NCI-H748 treated with DMSO at 0.1 percent for 48 hours (cell line): ENCODE measurements at regions not wholly inside any gene's neighbourhood (a gene's known extent, or its start where the extent isn't known, plus 50 kb on each side); places are given as distances from the start of the nearest gene placed in this dataset.

Source experiments
- DNase-seq: peaks from one replicate; lab custom pipeline; 2025; lab: John Stamatoyannopoulos, UW

GRCh38 chr5:77948476-77948875 is 172.3 kb upstream of the TBCA start:
- DNase-seq: no peak

DNA sequence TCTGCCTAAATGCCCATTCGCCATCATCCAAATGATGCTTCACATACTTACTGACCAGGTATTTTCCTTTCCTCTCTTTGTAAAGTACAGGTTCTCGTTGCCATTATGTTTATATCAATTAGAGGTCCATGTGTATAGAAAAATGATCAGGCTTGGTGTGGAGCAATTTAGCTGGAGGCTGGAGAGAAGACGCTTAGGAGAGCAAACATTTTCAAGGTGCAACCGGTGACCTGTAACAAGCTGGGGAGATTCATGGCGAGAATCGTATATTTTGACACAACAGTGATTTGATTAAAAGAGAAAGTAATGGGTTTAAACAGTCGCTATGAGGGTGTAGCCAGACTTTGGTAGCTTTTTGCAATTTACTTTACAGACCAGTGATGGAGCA is 170.9 kb upstream of the TBCA start:
- peak; percentile 93 for DNase-seq

GRCh38 chr5:77946381-77947040 is 170.4 kb upstream of the TBCA start:
- peak; percentile 90 for DNase-seq

GRCh38 chr5:77945874-77946273 is 169.7 kb upstream of the TBCA start:
- no peak for DNase-seq

- DNase-seq: no peak
Measured at GRCh38 chr5:77944757-77945340, 168.7 kb upstream of the TBCA start.

DNA sequence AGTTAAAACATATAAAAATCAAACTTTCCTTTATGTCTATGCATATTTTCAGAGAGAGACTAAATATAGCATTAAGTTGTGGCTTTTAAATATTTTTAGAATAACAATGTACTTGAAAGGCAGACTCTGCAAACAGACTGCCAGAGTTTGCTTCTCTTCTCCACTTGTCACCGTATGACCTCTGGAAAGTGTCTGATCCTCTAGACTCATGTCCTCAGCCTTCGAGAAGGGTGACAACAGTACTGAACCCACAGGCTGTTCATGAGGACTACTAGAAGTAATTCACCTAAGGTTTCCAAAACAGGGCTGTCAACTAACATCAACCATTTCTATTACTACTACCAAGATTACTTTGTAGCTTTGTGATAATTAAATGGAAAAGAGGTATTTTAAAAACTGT is 167.7 kb upstream of the TBCA start:
- DNase-seq: no peak

DNA sequence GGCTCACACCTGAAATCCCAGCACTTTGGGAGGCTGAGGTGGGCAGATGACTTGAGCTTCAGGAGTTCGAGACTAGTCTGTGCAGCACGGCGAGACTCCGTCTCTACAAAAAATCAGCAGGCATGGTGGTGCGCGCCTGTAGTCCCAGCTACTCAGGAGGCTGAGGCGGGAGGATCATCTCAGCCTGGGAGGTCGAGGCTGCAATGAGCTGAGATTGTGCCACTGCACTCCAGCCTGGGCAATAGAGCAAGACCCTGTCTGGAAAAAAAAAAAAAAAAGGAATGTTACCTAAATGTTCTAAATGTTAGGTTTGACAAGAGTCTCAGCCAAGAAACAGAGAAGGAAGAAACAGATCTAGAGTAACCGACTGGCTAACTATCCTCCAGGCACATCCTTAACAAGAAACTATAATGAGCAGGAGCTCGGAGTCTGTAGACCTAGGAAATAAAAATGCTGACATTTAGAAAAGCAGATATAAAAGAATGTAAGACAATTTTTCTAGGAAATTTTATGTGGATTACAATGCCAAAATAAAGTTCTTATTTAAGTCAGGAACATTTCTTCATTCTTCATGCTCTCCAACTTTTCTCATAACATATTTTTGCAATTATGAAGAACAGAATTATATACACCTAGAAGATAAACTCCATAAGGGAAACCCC is 166.6 kb upstream of the TBCA start:
- no peak for DNase-seq

- DNase-seq: no peak
Measured at GRCh38 chr5:77937015-77937908, 161.1 kb upstream of the TBCA start.

GRCh38 chr5:77936365-77936693 is 160.2 kb upstream of the TBCA start:
- no peak for DNase-seq

DNA sequence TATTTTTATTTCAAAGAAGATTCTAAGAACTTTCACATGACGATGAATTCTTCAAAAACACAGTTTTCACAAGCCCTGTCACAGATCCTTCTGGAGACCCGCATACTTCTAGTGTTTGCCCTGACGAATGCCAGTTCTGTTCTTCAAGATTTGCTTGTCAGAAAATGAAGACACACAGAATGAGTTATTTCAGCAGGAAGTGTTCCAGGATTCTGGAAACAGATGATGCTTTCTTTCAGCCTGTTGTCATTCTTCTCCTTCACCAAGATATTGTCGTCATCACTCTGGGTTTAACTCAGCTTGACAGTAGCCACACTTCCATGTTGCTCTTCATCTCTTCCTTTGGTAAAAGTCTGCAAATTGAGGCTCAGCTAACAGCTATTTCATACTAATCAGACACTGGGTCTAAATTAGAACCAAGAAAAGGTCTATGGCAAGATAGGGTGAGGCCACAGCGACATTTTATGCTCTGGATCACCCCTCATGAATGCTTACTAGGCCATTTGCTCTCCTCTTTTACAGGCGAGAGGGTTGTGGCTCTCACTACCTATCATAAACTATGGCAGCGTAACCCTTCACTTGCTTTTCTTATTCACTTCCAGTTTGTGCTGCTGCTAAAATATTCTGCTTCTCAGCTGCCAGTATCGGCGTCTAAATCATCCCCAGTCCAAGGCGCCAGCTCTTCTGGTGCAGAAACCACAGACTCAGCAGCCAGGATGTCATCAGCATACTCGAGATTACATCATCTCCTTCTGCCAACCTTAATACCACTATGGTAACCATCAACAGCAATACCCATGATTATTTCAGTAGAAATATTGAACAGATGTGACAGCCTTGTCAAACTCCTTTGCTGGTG is 159.6 kb upstream of the TBCA start:
- no peak for DNase-seq

DNA sequence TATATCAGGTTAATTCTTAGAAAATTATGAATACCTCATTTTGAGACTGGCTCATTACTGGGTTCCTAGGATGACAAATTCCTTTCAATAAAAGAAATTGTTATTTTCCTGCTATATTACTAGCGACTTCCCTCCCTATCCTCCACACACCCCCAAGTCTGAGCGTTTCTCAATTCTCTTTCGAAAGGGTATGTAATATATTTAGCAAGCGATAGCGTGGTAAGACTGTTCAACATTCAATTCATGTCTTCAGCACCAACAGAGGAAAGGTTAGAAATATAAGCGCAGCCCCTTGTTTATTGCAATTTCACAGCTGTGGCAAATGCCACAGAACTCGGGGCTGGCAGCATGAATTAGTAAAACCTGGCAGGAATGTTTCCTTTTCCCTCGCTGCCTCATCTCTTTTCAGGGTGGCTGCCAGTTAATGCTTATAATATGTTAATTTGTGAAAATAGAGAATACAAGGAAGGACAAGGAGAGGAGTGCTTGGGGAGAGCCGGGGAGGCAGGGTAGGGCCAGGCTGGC is 152.7 kb upstream of the TBCA start:
- DNase-seq: no peak

- DNase-seq: no peak
Measured at GRCh38 chr5:77926337-77926736, 150.2 kb upstream of the TBCA start.

DNA sequence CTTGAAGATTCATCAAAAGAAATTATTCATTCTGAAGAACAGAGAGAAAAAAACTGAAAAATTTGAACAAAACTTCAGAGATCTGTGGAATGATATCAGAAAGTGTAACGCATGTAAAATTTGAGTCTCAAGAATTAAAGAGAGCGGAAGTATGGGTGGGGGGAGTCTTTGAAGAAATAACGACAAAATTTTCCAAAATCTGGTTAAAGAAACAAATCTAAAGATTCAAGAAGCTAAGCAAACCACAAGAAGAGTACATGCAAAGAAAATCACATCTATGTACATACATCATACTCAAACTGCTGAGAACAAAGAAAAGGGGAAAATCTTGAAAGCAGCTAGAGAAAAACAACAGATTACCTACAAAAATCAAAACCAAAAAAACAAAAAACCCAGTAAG is 149.4 kb upstream of the TBCA start:
- DNase-seq: no peak

GRCh38 chr5:77924081-77924480 is 147.9 kb upstream of the TBCA start:
- peak; percentile 73 for DNase-seq

- DNase-seq: no peak
Measured at GRCh38 chr5:77923666-77924065, 147.5 kb upstream of the TBCA start.

DNA sequence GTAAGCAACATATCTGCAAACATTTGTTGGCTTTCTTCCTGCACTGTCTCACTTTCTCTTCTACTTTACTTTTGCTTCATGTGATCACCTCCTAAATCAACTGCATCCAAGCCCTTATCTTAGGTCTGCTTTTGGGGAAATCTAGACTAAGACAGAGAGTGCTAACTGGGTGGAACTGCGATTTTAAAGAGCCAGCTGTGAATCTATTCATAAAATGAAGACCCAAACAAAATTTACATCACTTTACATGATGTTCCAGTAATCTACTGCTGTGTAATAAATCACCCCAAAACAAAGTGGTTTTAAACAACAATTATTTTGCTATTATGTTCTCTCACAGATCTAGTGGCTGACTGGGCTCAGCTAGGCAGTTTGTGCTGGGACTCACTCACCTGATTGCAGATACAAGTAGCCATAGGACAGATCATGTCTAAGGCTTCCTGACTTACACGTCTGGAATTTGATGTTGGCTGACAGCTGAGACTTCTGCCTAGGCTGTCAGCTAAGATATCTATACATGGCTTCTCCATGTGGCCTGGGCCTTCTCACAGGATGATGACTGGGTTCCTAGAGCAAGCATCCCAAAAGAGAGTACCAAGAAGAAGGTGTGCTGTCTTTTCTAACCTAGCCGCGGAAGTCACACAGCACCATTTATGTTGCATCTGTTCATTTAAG is 145.1 kb upstream of the TBCA start:
- no peak for DNase-seq

- DNase-seq: no peak
Measured at GRCh38 chr5:77920359-77921058, 144.4 kb upstream of the TBCA start.

DNA sequence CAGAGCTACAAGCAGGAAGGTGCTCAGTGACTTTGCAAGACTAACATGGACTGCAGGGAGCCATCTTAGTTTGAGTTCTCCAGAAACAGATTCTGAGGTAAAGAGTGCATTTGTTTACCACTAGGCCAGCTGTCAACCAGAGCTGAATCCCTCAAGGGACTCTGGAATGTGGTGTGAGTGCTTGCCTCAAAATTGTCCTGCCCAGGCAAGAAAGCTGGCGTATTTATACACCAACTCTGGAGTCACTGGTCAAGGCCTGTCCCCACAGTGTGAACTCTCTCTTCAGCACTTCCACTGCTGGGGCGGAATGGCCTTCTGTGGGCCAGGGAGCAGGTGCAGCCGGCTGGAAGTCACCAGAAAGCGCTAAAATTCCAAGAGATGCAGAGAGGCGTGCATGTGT is 139.2 kb upstream of the TBCA start:
- DNase-seq: no peak

- no peak for DNase-seq
Measured at GRCh38 chr5:77912721-77913120, 136.6 kb upstream of the TBCA start.

DNA sequence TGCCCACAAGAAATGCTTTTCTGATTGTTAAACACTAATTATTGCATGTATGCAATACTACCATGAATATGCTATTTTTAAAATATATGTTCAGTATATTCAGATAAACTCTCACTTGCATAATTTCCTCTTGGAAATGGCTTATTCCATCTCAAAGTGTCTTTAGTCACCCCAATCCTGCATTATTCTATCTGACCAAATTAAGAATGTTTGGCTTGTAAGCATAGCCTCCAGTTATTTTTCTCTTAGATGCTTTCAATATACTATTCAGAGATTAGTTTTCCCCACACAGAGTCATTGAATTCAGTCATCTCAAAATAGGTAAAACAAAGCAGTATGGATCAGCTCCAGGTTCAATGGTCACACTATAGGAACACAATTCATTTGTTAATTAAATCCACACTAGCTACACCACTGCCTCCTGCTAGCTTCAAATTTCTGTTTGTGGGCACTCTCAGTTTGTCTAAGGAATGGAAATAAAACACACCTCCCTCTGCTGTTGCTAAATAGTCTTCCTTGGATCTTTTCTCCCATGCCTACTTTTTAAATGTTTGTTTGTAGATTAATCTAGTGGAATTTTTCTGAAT is 134.6 kb upstream of the TBCA start:
- no peak for DNase-seq
